Spleen (tissue), 7 donors: ENCODE measurements at regions not wholly inside any gene's neighbourhood (a gene's known extent, or its start where the extent isn't known, plus 50 kb on each side); places are given as distances from the start of the nearest gene placed in this dataset.

Experiments
- CTCF ChIP-seq, 11 experiments: fragments of 200-600 bp in 7 of 11; fragments of 450-650 bp in 4 of 11; sonication (generic) in 4 of 11; IDR thresholded peaks in 8 of 11; conservative IDR thresholded peaks in 3 of 11; 1 replicate in 7 of 11; 2 replicates in 4 of 11; pipeline versions ENCODE4 v1.4.0 to v1.8.0; 2016 to 2021; ENCODE audit warnings: antibody characterized with exemption in 11 of 11, inconsistent platforms in 4 of 11, mild to moderate bottlenecking in 1 of 11
- POLR2A ChIP-seq, 3 donors: fragments of 450-650 bp; IDR thresholded peaks; one replicate each; pipeline ENCODE4 v1.5.1; 2017; ENCODE audit warnings: antibody characterized with exemption in 3 of 3, mild to moderate bottlenecking in 1 of 3
- POLR2AphosphoS5 ChIP-seq, 3 donors: sonication (generic); formaldehyde crosslinking; IDR thresholded peaks; one replicate each; pipeline ENCODE4 v1.5.1; 2017; ENCODE audit warnings: antibody characterized with exemption in 3 of 3
- donor health status: DM: no; HTN: no; CAD: no; lungs with moderate emphysema.
- donor health status: DM: no; HTN: no; CAD: no.
- donor health status: DM: no; HTN: no; CAD: no.

GRCh38 chr1:234914606-234915290, 213.9 kb downstream of the TOMM20 start:
- TF ChIP-seq CTCF (IDR thresholded peaks at IDR 0.05 in 8 of 11, conservative IDR thresholded peaks at IDR 0.05 in 3 of 11) (no peak), POLR2A (IDR thresholded peaks at IDR 0.05) (no peak), POLR2AphosphoS5 (IDR thresholded peaks at IDR 0.05) (no peak)
